ENCODE measurements at regions not wholly inside any gene's neighbourhood (a gene's known extent, or its start where the extent isn't known, plus 50 kb on each side); places are given as distances from the start of the nearest gene placed in this dataset.

GRCh38 chr2:37783545-37783944 is 112.1 kb upstream of the CDC42EP3 start:
- Histone ChIP-seq H3K9ac (ENCODE audit: low read depth, low read length, poor library complexity, severe bottlenecking) (no peak overlapping the region), H3F3A (ENCODE audit: low read depth) (no peaks in the 10 kb centered on the region), H4K20me1 (ENCODE audit: insufficient read depth, low read length, poor library complexity, severe bottlenecking) (no peaks in the 10 kb centered on the region), H3K4me2 (ENCODE audit: low read depth, low read length, poor library complexity, severe bottlenecking) (no peak overlapping the region), H2AFZ (ENCODE audit: low read length) (no peak overlapping the region), H3K4me1 (ENCODE audit: insufficient read depth, low read length, poor library complexity, severe bottlenecking) (peaks cover 15% of the 10 kb centered on the region), H3K9me2 (replicated peaks; ENCODE audit: low read depth, low read length) (no peaks in the 10 kb centered on the region), H3K27me3 (ENCODE audit: insufficient read depth, low read length, poor library complexity, severe bottlenecking) (no peaks in the 10 kb centered on the region), H3K36me3 (ENCODE audit: insufficient read depth, low read length) (no peaks in the 10 kb centered on the region), H3K4me3 (ENCODE audit: low read length, poor library complexity, severe bottlenecking) (no peak overlapping the region), H3K9me3 (ENCODE audit: insufficient read depth, low read depth, low read length) (peaks cover 11% of the 10 kb centered on the region), H3K79me2 (ENCODE audit: insufficient read depth, low read length) (no peaks in the 10 kb centered on the region)
- no peak for TF ChIP-seq CTCF (conservative IDR thresholded peaks at IDR 0.05; ENCODE audit: low read length)
- TF ChIP-seq EZH2phosphoT487 (IDR thresholded peaks at IDR 0.05; ENCODE audit: borderline replicate concordance) = no peak

- Histone ChIP-seq H3K27me3 (ENCODE audit: insufficient read depth, low read length, poor library complexity, severe bottlenecking) (no peaks in the 10 kb centered on the region), H2AFZ (ENCODE audit: low read length) (no peak overlapping the region), H4K20me1 (ENCODE audit: insufficient read depth, low read length, poor library complexity, severe bottlenecking) (no peaks in the 10 kb centered on the region), H3K36me3 (ENCODE audit: insufficient read depth, low read length) (no peaks in the 10 kb centered on the region), H3K4me2 (ENCODE audit: low read depth, low read length, poor library complexity, severe bottlenecking) (no peak overlapping the region), H3K9ac (ENCODE audit: low read depth, low read length, poor library complexity, severe bottlenecking) (no peak overlapping the region), H3F3A (ENCODE audit: low read depth) (no peaks in the 10 kb centered on the region), H3K4me3 (ENCODE audit: low read length, poor library complexity, severe bottlenecking) (no peak overlapping the region), H3K9me3 (ENCODE audit: insufficient read depth, low read depth, low read length) (peaks cover 18% of the 10 kb centered on the region), H3K4me1 (ENCODE audit: insufficient read depth, low read length, poor library complexity, severe bottlenecking) (peaks cover 15% of the 10 kb centered on the region), H3K79me2 (ENCODE audit: insufficient read depth, low read length) (no peaks in the 10 kb centered on the region), H3K9me2 (replicated peaks; ENCODE audit: low read depth, low read length) (no peaks in the 10 kb centered on the region)
- TF ChIP-seq CTCF (conservative IDR thresholded peaks at IDR 0.05; ENCODE audit: low read length) = no peak
- TF ChIP-seq EZH2phosphoT487 (IDR thresholded peaks at IDR 0.05; ENCODE audit: borderline replicate concordance) = no peak
Measured at GRCh38 chr2:37784071-37784758, 112.8 kb upstream of the CDC42EP3 start.

GRCh38 chr2:37784759-37785149 is 113.3 kb upstream of the CDC42EP3 start:
- H3K79me2 ChIP-seq (ENCODE audit: insufficient read depth, low read length) = no peaks in the 10 kb centered on the region
- no peaks in the 10 kb centered on the region for H3K27me3 ChIP-seq (ENCODE audit: insufficient read depth, low read length, poor library complexity, severe bottlenecking)
- no peaks in the 10 kb centered on the region for H3K36me3 ChIP-seq (ENCODE audit: insufficient read depth, low read length)
- no peak overlapping the region for H3K4me3 ChIP-seq (ENCODE audit: low read length, poor library complexity, severe bottlenecking)
- H3K4me1 ChIP-seq (ENCODE audit: insufficient read depth, low read length, poor library complexity, severe bottlenecking) = peaks cover 10% of the 10 kb centered on the region
- no peak overlapping the region for H2AFZ ChIP-seq (ENCODE audit: low read length)
- H3K9ac ChIP-seq (ENCODE audit: low read depth, low read length, poor library complexity, severe bottlenecking) = no peak overlapping the region
- H3K9me2 ChIP-seq (replicated peaks; ENCODE audit: low read depth, low read length) = no peaks in the 10 kb centered on the region
- H3K4me2 ChIP-seq (ENCODE audit: low read depth, low read length, poor library complexity, severe bottlenecking) = no peak overlapping the region
- peaks cover 18% of the 10 kb centered on the region for H3K9me3 ChIP-seq (ENCODE audit: insufficient read depth, low read depth, low read length)
- H4K20me1 ChIP-seq (ENCODE audit: insufficient read depth, low read length, poor library complexity, severe bottlenecking) = no peaks in the 10 kb centered on the region
- H3F3A ChIP-seq (ENCODE audit: low read depth) = no peaks in the 10 kb centered on the region
- TF ChIP-seq EZH2phosphoT487 (IDR thresholded peaks at IDR 0.05; ENCODE audit: borderline replicate concordance) (no peak), CTCF (conservative IDR thresholded peaks at IDR 0.05; ENCODE audit: low read length) (no peak)

Data from Loucy (cell line).